ENCODE measurements at regions not wholly inside any gene's neighbourhood (a gene's known extent, or its start where the extent isn't known, plus 50 kb on each side); places are given as distances from the start of the nearest gene placed in this dataset.
"Not testable (repeated sequence)": the region's sequence is repeated elsewhere in the genome, so short reads cannot be mapped to it uniquely, and the experiment has no call there.

GRCh38 chr4:141851246-141851891 lies 215.0 kb downstream of the IL15 start:
- no peak for DNase-seq

GRCh38 chr4:141853091-141853764 lies 216.8 kb downstream of the IL15 start:
- DNase-seq, result no peak

DNA sequence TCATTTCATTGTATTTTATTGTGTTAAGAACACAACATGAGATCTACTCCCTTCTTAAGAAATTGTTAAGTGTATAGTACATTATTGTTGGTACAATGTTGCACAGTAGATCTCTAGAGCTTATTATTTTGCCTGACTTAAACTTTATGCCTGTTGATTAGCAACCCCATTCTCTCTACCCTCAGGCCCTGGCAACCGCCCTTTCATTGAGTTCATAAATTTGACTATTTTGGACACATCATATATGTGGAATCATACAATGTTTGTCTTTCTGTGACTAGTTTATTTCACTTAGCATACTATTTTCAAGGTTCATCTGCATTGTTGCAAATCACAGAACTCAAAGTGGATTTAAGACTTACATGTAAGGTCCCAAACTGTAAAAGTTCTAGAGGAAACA lies 222.1 kb downstream of the IL15 start:
- no peak for DNase-seq

- DNase-seq, result no peak
These were observed 224.6 kb downstream of the IL15 start for GRCh38 chr4:141860974-141861373.

- no peak for DNase-seq
These were observed 233.8 kb downstream of the IL15 start for GRCh38 chr4:141870152-141870551.

- DNase-seq, result peak; percentile 40
These were observed 234.8 kb downstream of the IL15 start for GRCh38 chr4:141871086-141871770.

GRCh38 chr4:141882650-141883049 lies 246.3 kb downstream of the IL15 start:
- DNase-seq, result not testable (repeated sequence)

GRCh38 chr4:141884070-141884469 lies 247.7 kb downstream of the IL15 start:
- DNase-seq, result no peak

- DNase-seq, result no peak
These were observed 248.7 kb downstream of the IL15 start for GRCh38 chr4:141885112-141885511.

DNA sequence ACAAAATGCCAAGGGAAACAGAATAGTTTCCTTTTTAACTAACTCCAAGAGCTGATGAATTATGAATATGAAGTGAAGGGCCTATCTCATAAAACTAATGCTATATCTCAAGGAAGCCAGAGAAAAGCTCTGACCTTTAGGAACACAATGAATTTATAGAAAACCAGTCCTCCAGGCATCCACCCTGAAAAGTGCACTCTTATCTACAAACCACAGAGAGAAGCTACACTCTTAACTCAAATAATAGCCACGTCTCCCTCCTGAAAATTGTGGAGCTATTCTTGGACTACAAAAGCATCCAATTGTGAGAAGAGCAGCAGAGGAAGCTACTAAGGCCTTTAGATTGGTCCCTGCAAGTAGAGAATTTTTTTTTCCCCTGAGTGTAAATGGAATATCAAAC lies 253.9 kb downstream of the IL15 start:
- DNase-seq, result no peak

DNA sequence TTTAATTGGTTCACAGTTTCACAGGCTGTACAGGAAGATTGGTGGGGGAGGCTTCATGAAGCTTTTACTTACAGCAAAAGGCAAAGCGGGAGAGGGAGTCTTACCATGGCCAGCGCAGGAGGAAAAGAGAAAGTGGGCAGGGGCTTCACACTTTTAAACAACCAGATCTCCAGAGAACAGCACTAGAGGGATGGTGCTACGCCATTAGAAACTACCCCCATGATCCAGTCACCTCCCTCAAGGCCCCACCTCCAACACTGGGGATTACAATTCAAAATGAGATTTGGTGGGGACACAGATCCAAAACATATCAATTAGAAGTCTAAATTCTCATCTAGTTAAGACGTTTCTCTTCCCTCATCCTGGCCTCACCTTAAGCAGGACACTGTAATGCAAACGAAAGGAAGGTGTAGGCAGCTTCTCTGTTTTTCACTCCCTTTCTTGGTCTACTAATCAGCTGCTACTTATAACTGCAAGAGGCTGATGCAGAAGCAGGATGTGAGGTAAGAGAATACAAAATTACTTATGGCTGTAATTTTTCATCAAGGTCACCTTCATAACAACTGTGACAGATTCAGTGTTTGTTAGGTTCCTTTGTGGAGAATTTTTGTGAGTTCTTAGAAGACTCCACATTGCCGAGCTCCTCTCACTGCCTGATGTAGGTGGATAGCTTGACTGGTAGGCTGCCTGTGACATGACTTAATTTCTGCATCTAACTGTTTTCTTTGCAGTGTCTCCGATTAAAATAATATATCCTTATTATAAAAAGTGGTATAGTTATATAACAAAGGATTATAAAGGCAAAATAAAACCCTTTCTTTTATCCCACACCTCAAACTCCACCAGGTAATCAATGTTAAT lies 255.1 kb downstream of the IL15 start:
- no peak for DNase-seq

GRCh38 chr4:141896687-141897086 lies 260.3 kb downstream of the IL15 start:
- DNase-seq, result no peak

DNA sequence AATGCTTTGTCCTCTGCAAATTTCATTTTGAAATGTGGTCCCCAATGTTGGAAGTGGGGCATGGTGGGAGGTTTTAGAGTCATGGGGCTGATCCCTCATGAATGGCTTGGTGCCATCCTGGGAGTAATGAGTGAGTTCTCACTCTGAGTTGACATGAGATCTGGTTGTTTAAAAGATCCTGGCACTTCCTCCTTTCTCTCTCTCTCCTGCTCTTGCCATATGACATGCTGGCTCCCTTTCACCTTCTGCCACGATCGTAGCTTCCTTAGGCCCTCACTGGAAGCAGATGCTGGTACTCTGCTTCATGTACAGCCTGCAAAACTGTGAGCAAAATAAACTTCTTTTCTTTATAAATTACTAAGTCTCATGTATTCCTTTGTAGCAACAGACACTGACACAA lies 262.0 kb downstream of the IL15 start:
- no peak for DNase-seq

GRCh38 chr4:141899103-141899502 lies 262.7 kb downstream of the IL15 start:
- DNase-seq, result no peak

GRCh38 chr4:141899541-141899940 lies 263.2 kb downstream of the IL15 start:
- DNase-seq, result no peak

- DNase-seq, result no peak
These were observed 264.5 kb downstream of the IL15 start for GRCh38 chr4:141900856-141901255.

GRCh38 chr4:141905751-141906150 lies 269.4 kb downstream of the IL15 start:
- no peak for DNase-seq

DNA sequence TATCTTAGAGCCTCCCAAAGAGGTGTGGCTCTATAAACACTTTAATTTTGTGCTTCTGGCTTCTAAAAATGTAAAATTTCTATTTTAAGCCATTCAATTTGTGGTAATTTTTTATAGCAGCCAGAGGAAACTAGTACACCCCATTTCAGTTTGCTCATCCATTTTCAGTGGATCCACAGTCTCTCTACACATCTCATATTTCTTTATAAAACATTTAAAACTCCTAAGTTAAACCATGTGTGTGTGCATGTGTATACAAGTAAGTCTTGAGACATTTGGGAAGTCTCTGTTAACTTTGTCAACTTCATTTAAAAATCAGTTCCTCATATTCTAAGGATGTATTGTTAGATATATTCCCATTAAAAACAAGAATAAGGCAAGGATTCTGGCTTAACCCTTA lies 273.2 kb downstream of the IL15 start:
- DNase-seq, result no peak

DNA sequence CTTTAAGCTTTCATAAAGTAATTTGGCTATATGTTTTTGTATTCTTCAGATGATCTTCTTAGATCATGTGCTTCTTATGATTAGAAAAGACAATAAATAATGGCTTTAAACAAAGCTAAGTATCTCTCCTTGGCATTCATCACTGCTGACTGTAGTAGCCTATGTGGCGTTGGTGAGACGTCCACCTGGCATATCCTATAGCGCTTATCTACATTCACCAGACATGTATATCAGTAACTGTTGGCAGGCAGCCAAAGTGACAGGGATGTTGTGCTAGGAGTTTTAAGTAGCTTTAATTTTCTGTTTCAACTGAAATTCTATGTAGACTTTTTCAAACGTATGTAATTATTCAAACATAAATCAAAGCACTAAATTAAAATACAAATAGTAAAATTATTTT lies 276.4 kb downstream of the IL15 start:
- no peak for DNase-seq

GRCh38 chr4:141913928-141914327 lies 277.5 kb downstream of the IL15 start:
- no peak for DNase-seq

DNA sequence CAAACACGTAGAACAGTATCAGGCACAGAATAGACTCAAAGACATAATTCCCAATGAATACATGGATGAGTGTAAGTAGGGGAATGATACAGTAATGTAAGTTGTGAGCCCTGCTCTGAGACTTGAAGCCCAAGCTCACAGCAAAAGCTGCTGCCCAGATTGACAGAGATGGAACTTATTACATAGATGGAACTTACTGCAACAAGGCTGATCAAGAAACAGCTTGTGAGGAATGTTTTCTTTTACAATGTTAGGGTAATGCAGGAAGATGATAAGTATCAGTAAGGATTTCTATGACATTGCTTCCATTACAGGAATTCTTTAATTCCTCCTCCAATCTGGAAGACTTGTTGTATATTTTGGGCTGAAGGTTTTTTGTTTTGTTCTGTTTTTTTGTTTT lies 278.4 kb downstream of the IL15 start:
- DNase-seq, result no peak

DNA sequence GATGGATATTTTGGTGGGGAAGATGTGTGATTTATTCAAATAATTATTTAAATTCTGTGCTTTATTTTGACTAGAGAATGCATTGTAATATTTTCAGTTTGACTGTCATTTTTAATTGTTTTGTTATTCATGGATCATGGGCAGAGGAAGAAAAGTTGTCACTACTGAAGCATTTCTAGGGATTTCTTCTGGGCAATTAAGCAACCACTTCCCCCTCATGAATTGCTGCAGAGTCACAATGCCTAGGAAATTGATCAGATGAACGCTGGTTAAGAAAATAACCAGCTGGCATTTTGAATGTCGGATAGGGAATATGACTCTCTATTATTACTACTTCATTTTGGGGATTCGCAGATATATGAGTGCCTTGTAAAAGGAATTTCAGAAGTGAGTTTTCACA lies 283.3 kb downstream of the IL15 start:
- no peak for DNase-seq

DNA sequence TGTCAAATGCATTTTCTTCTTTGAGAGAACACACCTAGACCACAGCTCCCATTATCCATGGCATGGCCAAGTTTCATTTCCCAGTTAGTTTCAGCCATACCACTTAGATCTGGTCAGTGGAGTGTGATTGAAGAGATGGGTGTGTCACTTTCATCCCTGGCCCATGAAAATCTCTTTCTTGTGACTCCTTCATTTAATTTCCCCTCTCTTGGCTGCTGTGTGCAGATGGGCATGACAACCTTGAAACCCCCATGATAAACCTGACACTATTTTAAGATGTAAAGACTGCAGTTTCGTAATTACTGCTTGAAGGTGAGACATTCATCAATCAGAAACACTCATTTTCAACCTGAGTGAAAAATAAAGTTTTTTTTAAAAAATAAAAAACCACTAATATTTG lies 284.9 kb downstream of the IL15 start:
- DNase-seq, result no peak
